Ovary (tissue), 7 donors: ENCODE measurements at regions not wholly inside any gene's neighbourhood (a gene's known extent, or its start where the extent isn't known, plus 50 kb on each side); places are given as distances from the start of the nearest gene placed in this dataset.

Experiments
- DNase-seq, 5 donors: peaks; one replicate each; pipeline ENCODE4 v3.0.0-alpha.2; 2019 to 2020
- H3K27ac ChIP-seq, 2 donors: fragments of 200-600 bp; one replicate each; pipeline versions ENCODE4 v1.5.1 to v1.8.0; 2019 to 2022
- H3K27me3 ChIP-seq: fragments of 200-600 bp; one replicate; pipeline ENCODE4 v1.8.0; 2022
- H3K36me3 ChIP-seq: fragments of 200-600 bp; sonication (generic); one replicate; pipeline ENCODE4 v1.5.1; 2019
- H3K4me1 ChIP-seq: one replicate; pipeline ENCODE4 v1.8.1; 2013; ENCODE audit warnings: mild to moderate bottlenecking, moderate library complexity; ENCODE audit not compliant: insufficient read depth
- H3K4me3 ChIP-seq: fragments of 200-600 bp; sonication (generic); one replicate; pipeline ENCODE4 v1.5.1; 2017
- H3K9me3 ChIP-seq, 2 donors: fragments of 200-600 bp in 1 of 2; sonication (generic) in 1 of 2; one replicate each; pipeline versions ENCODE4 v1.5.1 to v1.8.1; 2013 to 2019; ENCODE audit warnings: mild to moderate bottlenecking in 1 of 2, moderate library complexity in 1 of 2
- CTCF ChIP-seq, 3 donors: fragments of 450-650 bp in 2 of 3; fragments of 200-600 bp in 1 of 3; IDR thresholded peaks; one replicate each; pipeline versions ENCODE4 v1.5.1 to v1.8.0; 2016 to 2022; ENCODE audit warnings: antibody characterized with exemption in 3 of 3, mild to moderate bottlenecking in 1 of 3
- EP300 ChIP-seq: sonication (generic); formaldehyde crosslinking; IDR thresholded peaks from one replicate; pipeline ENCODE4 v1.6.1; 2017; ENCODE audit warnings: antibody characterized with exemption
- POLR2A ChIP-seq: fragments of 450-650 bp; IDR thresholded peaks from one replicate; pipeline ENCODE4 v1.6.1; 2017; ENCODE audit warnings: antibody characterized with exemption, mild to moderate bottlenecking, moderate library complexity
- WGBS, 3 donors: extraction: QIAGEN DNeasy Blood & Tissue Kit in 1 of 3; methylation state at CpG; one replicate each; pipeline versions ENCODE4 v1.1.5 to v1.1.7; 2013 to 2017; 5-methylcytosine and 5-hydroxymethylcytosine counted together
- intact Hi-C, 4 donors: fragments of 100-400 bp; cut with DNase I; formaldehyde crosslinking; loops; one replicate each; pipeline versions ENCODE4 v1.11.0 to v1.15.1; 2022 to 2023
- donor health status: DM: no; HTN: no; CAD: no; lungs with moderate emphysema.
- donor health status: DM: no; HTN: no; CAD: no.
- donor health status: Bipolar disorder and iron deficiency.
- donor health status: DM: no; HTN: no; CAD: no.
- donor health status: DM: yes; HTN: yes; CAD: no.

GRCh38 chr9:81871695-81872094 lies 56.5 kb upstream of the SPATA31D4 start:
- no peaks in the 10 kb centered on the region for H3K36me3 ChIP-seq
- TF ChIP-seq EP300: no peak
- TF ChIP-seq POLR2A: no peak
- no peak for TF ChIP-seq CTCF (IDR thresholded peaks at IDR 0.05)
- H3K27me3 ChIP-seq: no peaks in the 10 kb centered on the region
- no peak overlapping the region for H3K4me3 ChIP-seq
- no peak overlapping the region for H3K27ac ChIP-seq
- 53 to 65% (median 60%) methylated on average over 1 of the region's 1 CpG for WGBS, 3 donors
- intact Hi-C loops: no loop called here
- H3K9me3 ChIP-seq: no peaks in the 10 kb centered on the region
- H3K4me1 ChIP-seq: peaks cover 3% of the 10 kb centered on the region
- DNase-seq: no peak

DNA sequence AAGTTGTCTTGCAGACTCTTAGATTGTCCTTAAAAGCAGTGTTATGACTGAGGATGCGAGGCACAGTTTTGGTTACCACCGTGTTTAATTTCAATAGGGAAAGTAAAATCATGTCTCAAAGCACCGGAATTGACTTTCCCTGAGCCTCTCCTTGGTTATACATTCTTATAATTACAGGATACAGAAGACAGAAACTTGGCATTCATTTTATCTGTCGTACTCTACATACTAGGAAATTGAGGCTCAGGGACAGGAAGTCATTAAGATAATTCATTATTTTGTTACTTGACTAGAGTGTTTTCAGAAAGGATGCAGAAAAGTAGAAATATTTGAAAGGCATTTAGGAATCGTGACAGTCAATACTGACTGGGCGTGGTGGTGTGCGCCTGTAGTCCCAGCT lies 54.0 kb upstream of the SPATA31D4 start:
- no peak for TF ChIP-seq POLR2A
- TF ChIP-seq EP300: no peak
- TF ChIP-seq CTCF (IDR thresholded peaks at IDR 0.05): no peak
- Histone ChIP-seq H3K27ac (no peak overlapping the region), H3K9me3 (no peaks in the 10 kb centered on the region), H3K4me1 (peaks cover 3% of the 10 kb centered on the region), H3K36me3 (no peaks in the 10 kb centered on the region), H3K27me3 (no peaks in the 10 kb centered on the region), H3K4me3 (no peak overlapping the region)
- 65 to 72% (median 67%) methylated on average over 7 of the region's 7 CpGs for WGBS, 3 donors
- DNase-seq: no peak
- intact Hi-C loops: no loop called here

DNA sequence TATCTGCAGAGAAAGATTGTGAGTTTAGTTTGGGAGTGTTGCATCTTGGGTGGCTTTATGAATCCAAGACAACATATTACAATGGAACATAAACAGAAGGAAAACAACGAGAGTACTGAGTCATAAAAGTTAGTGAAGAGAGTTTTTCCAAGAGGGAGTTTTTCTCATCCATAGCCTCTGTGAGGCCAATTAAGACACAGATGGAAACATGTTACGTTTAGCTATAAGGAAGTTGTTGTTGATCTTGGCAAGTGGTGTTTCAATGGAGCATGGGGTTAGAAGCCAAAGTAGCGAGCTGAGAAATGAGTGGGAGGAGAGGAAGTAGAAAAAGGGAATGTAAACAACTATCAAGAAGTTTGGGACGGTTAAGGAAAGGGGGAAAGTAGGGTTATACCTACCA lies 53.3 kb upstream of the SPATA31D4 start:
- no peak overlapping the region for H3K4me3 ChIP-seq
- no peak for TF ChIP-seq CTCF (IDR thresholded peaks at IDR 0.05)
- TF ChIP-seq POLR2A: no peak
- TF ChIP-seq EP300: no peak
- H3K27ac ChIP-seq: no peak overlapping the region
- peaks cover 3% of the 10 kb centered on the region for H3K4me1 ChIP-seq
- intact Hi-C loops: no loop called here
- DNase-seq: no peak
- 4 to 9% (median 4%) methylated on average over 4 of the region's 4 CpGs for WGBS, 3 donors
- H3K9me3 ChIP-seq: no peaks in the 10 kb centered on the region
- no peaks in the 10 kb centered on the region for H3K27me3 ChIP-seq
- no peaks in the 10 kb centered on the region for H3K36me3 ChIP-seq

DNA sequence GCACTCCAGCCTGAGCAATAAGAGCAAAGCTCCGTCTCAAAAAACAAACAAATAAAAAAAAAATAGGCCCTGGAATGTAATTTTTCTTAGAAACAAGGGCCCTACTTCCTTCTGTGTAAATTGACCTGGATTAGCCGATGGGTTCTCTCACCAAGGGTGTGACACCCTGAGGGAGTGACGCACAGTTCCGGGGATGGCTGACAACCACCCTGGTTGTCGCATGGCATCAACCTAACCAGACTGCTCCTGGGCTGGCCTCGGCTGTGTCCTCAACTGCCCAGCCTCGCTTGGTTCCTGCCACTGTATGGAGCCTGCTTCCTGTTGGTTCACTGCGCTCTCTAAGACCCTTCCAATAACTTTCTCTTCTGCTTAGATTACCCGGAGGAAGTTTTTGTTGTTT lies 51.2 kb upstream of the SPATA31D4 start:
- Histone ChIP-seq H3K27ac (no peak overlapping the region), H3K9me3 (no peaks in the 10 kb centered on the region), H3K4me1 (peaks cover 3% of the 10 kb centered on the region), H3K27me3 (no peaks in the 10 kb centered on the region), H3K4me3 (no peak overlapping the region), H3K36me3 (no peaks in the 10 kb centered on the region)
- no peak for TF ChIP-seq CTCF (IDR thresholded peaks at IDR 0.05)
- TF ChIP-seq POLR2A: no peak
- no peak for TF ChIP-seq EP300
- DNase-seq: no peak
- 88 to 91% (median 91%) methylated on average over 9 of the region's 9 CpGs for WGBS, 3 donors
- intact Hi-C loops: no loop called here
